GM12892 (cell line): ENCODE measurements at regions not wholly inside any gene's neighbourhood (a gene's known extent, or its start where the extent isn't known, plus 50 kb on each side); places are given as distances from the start of the nearest gene placed in this dataset.

Source experiments
- POLR2A ChIP-seq: IDR thresholded peaks from 2 replicates; pipeline ENCODE4 v1.6.1; 2011; ENCODE audit warnings: low read depth, low read length, control low read depth
- TAF1 ChIP-seq: IDR thresholded peaks from 2 replicates; pipeline ENCODE4 v1.6.1; 2011; ENCODE audit warnings: low read depth, mild to moderate bottlenecking, control low read depth, low read length, borderline replicate concordance

GRCh38 chr21:28220680-28221079 is 772.0 kb downstream of the LTN1 start:
- TF ChIP-seq POLR2A (no peak), TAF1 (no peak)
